H1 (cell line): ENCODE measurements at regions not wholly inside any gene's neighbourhood (a gene's known extent, or its start where the extent isn't known, plus 50 kb on each side); places are given as distances from the start of the nearest gene placed in this dataset.

ENCODE experiments used
- ASH2L ChIP-seq: fragments of 200-600, 300-600 bp; sonication (generic); IDR thresholded peaks from one replicate; pipeline ENCODE4 v1.7.1; 2017; ENCODE audit warnings: low read length
- BRCA1 ChIP-seq: IDR thresholded peaks from 2 replicates; pipeline ENCODE4 v1.6.1; 2012; ENCODE audit warnings: low read depth, low read length, improper control_type of control experiment
- CHD2 ChIP-seq: IDR thresholded peaks from 2 replicates; pipeline ENCODE4 v1.6.1; 2012; ENCODE audit warnings: low read length, improper control_type of control experiment
- CHD7 ChIP-seq: fragments of 300-600 bp; sonication (generic); IDR thresholded peaks from 2 replicates; pipeline ENCODE4 v1.7.1; 2012; ENCODE audit warnings: low read length, moderate library complexity, mild to moderate bottlenecking, inconsistent platforms; ENCODE audit not compliant: insufficient replicate concordance
- GABPA ChIP-seq: IDR thresholded peaks from 2 replicates; pipeline ENCODE4 v1.6.1; 2011; ENCODE audit warnings: mild to moderate bottlenecking, low read length, moderate library complexity, borderline replicate concordance; ENCODE audit not compliant: insufficient read depth
- HDAC2 ChIP-seq, 2 experiments: fragments of 300-600 bp in 1 of 2; sonication (generic) in 1 of 2; IDR thresholded peaks; 2 replicates each; pipeline ENCODE4 v1.6.1; 2011 to 2012; ENCODE audit warnings: low read depth in 2 of 2, low read length in 2 of 2, mild to moderate bottlenecking in 2 of 2, moderate library complexity in 2 of 2, borderline replicate concordance in 1 of 2, inconsistent platforms in 1 of 2
- POLR2AphosphoS5 ChIP-seq: IDR thresholded peaks from 2 replicates; pipeline ENCODE4 v1.6.1; 2011; ENCODE audit warnings: low read depth, low read length
- SP1 ChIP-seq: IDR thresholded peaks from 2 replicates; pipeline ENCODE4 v1.6.1; 2011; ENCODE audit warnings: low read depth, low read length
- SRF ChIP-seq: IDR thresholded peaks from 2 replicates; pipeline ENCODE4 v1.6.1; 2011; ENCODE audit warnings: mild to moderate bottlenecking, low read depth, low read length, moderate library complexity
- TCF12 ChIP-seq: IDR thresholded peaks from 2 replicates; pipeline ENCODE4 v1.6.1; 2011; ENCODE audit warnings: low read depth, mild to moderate bottlenecking, low read length

GRCh38 chr5:126233256-126233655 is 190.0 kb upstream of the GRAMD2B start (continued):
- TF ChIP-seq CHD7, result no peak
- no peak for TF ChIP-seq TCF12
- TF ChIP-seq ASH2L, result no peak
- TF ChIP-seq BRCA1, result no peak
- no peak for TF ChIP-seq GABPA
- TF ChIP-seq POLR2AphosphoS5, result no peak
- TF ChIP-seq SRF, result no peak
- no peak for TF ChIP-seq CHD2
- no peak for TF ChIP-seq HDAC2 (IDR thresholded peaks at IDR 0.05; ENCODE audit: borderline replicate concordance in 1 of 2, low read depth in 2 of 2, low read length in 2 of 2)
- TF ChIP-seq SP1, result no peak
